Lower leg skin (tissue), 3 donors: ENCODE measurements at regions not wholly inside any gene's neighbourhood (a gene's known extent, or its start where the extent isn't known, plus 50 kb on each side); places are given as distances from the start of the nearest gene placed in this dataset.
"Not testable (repeated sequence)": the region's sequence is repeated elsewhere in the genome, so short reads cannot be mapped to it uniquely, and the experiment has no call there.

Source experiments
- DNase-seq, 2 donors: peaks; one replicate each; pipeline ENCODE4 v3.0.0-alpha.2; 2019; ENCODE audit warnings: low spot score in 2 of 2
- H3K4me3 ChIP-seq: fragments of 200-600 bp; sonication (generic); 2 replicates; pipeline ENCODE4 v1.5.1; 2017; ENCODE audit warnings: mild to moderate bottlenecking, low read depth; ENCODE audit not compliant: poor library complexity, severe bottlenecking
- whole genome bisulfite sequencing, 2 donors: methylation state at CpG; one replicate each; pipeline ENCODE4 v1.1.5; 2018; 5-methylcytosine and 5-hydroxymethylcytosine counted together
- intact Hi-C: fragments of 100-400 bp; cut with DNase I; formaldehyde crosslinking; loops from one replicate; pipeline ENCODE4 v1.15.0; 2023; ENCODE audit warnings: low total_unique reads

- intact Hi-C loops, H3K4me3 ChIP-seq, DNase-seq: not testable (repeated sequence)
- 96 to 97% methylated on average over 6 of the region's 6 CpGs for WGBS, 2 donors
Observed at GRCh38 chr5:21491182-21491581, 1362.0 kb downstream of the CDH12 start.

GRCh38 chr5:21488828-21489227 is 1364.3 kb downstream of the CDH12 start:
- 98% methylated on average over 6 of the region's 6 CpGs for WGBS, 2 donors
- DNase-seq, intact Hi-C loops, H3K4me3 ChIP-seq: not testable (repeated sequence)

- DNase-seq, H3K4me3 ChIP-seq, intact Hi-C loops: not testable (repeated sequence)
- WGBS, 2 donors, result 96 to 98% methylated on average over 7 of the region's 7 CpGs
Observed at GRCh38 chr5:21485458-21486000, 1367.6 kb downstream of the CDH12 start.

GRCh38 chr5:21484498-21484889 is 1368.7 kb downstream of the CDH12 start:
- 96 to 98% methylated on average over 14 of the region's 19 CpGs for WGBS, 2 donors
- intact Hi-C loops, H3K4me3 ChIP-seq, DNase-seq: not testable (repeated sequence)

- DNase-seq, intact Hi-C loops, H3K4me3 ChIP-seq: not testable (repeated sequence)
- 94 to 95% methylated on average over 15 of the region's 19 CpGs for WGBS, 2 donors
Observed at GRCh38 chr5:21483790-21484497, 1369.2 kb downstream of the CDH12 start.

GRCh38 chr5:21482983-21483650 is 1370.0 kb downstream of the CDH12 start:
- DNase-seq, intact Hi-C loops, H3K4me3 ChIP-seq: not testable (repeated sequence)
- WGBS, 2 donors, result 93 to 94% methylated on average over 20 to 22 of the region's 22 CpGs

GRCh38 chr5:21482522-21482921 is 1370.6 kb downstream of the CDH12 start:
- DNase-seq, H3K4me3 ChIP-seq, intact Hi-C loops: not testable (repeated sequence)
- 90 to 93% methylated on average over 13 of the region's 13 CpGs for WGBS, 2 donors

- DNase-seq, result peak in 1 of 2 donors; percentile 88
- intact Hi-C loops, H3K4me3 ChIP-seq: not testable (repeated sequence)
- WGBS, 2 donors, result 93% methylated on average over 24 of the region's 24 CpGs
Observed at GRCh38 chr5:21481320-21482270, 1371.5 kb downstream of the CDH12 start.

- DNase-seq, intact Hi-C loops, H3K4me3 ChIP-seq: not testable (repeated sequence)
- WGBS, 2 donors, result 95 to 97% methylated on average over 4 of the region's 4 CpGs
Observed at GRCh38 chr5:21480054-21480453, 1373.1 kb downstream of the CDH12 start.

- not testable (repeated sequence) for DNase-seq
Observed at GRCh38 chr5:21473981-21474380, 1379.2 kb downstream of the CDH12 start.

GRCh38 chr5:21473436-21473835 is 1379.7 kb downstream of the CDH12 start:
- intact Hi-C loops, DNase-seq, H3K4me3 ChIP-seq: not testable (repeated sequence)
- WGBS, 2 donors, result 87 to 95% methylated on average over 13 of the region's 13 CpGs

More at GRCh38 chr5:21473981-21474380, 1379.2 kb downstream of the CDH12 start:
- WGBS, 2 donors, result 83 to 93% methylated on average over 5 to 6 of the region's 6 CpGs
- H3K4me3 ChIP-seq, intact Hi-C loops: not testable (repeated sequence)

- DNase-seq, intact Hi-C loops: not testable (repeated sequence)
- 84 to 96% methylated on average over 3 of the region's 3 CpGs for WGBS, 2 donors
Observed at GRCh38 chr5:21471691-21472090, 1381.5 kb downstream of the CDH12 start.

GRCh38 chr5:21469523-21470101 is 1383.5 kb downstream of the CDH12 start:
- WGBS, 2 donors, result 83 to 86% methylated on average over 6 of the region's 6 CpGs
- intact Hi-C loops, H3K4me3 ChIP-seq, DNase-seq: not testable (repeated sequence)

More at GRCh38 chr5:21471691-21472090, 1381.5 kb downstream of the CDH12 start:
- not testable (repeated sequence) for H3K4me3 ChIP-seq

GRCh38 chr5:21467544-21467943 is 1385.6 kb downstream of the CDH12 start:
- 95 to 97% methylated on average over 3 to 5 of the region's 5 CpGs for WGBS, 2 donors
- H3K4me3 ChIP-seq, intact Hi-C loops, DNase-seq: not testable (repeated sequence)
